CD14-positive monocyte (primary cell): ENCODE measurements at regions not wholly inside any gene's neighbourhood (a gene's known extent, or its start where the extent isn't known, plus 50 kb on each side); places are given as distances from the start of the nearest gene placed in this dataset.

Experiments used
- DNase-seq, 3 donors: peaks; one replicate each; pipeline ENCODE4 v3.0.0-alpha.2; 2011 to 2022
- H2AFZ ChIP-seq: 2 replicates; pipeline ENCODE4 v1.6.0; 2012; ENCODE audit warnings: mild to moderate bottlenecking, low read depth, low read length, inconsistent platforms; ENCODE audit not compliant: insufficient read depth, poor library complexity, severe bottlenecking
- H3K27ac ChIP-seq, 2 donors: 1 replicate in 1 of 2; 2 replicates in 1 of 2; pipeline ENCODE4 v1.5.1; 2012 to 2013; ENCODE audit warnings: low read length in 2 of 2, control low read depth in 1 of 2, inconsistent platforms in 1 of 2, low read depth in 1 of 2, mild to moderate bottlenecking in 1 of 2
- H3K27me3 ChIP-seq, 2 donors: one replicate each; pipeline versions ENCODE4 v1.6.0 to v1.6.1; 2011 to 2013; ENCODE audit warnings: low read length in 2 of 2; ENCODE audit not compliant: control insufficient read depth in 2 of 2, insufficient read depth in 2 of 2
- H3K36me3 ChIP-seq, 2 donors: replicated peaks in 1 of 2; 1 replicate in 1 of 2; 2 replicates in 1 of 2; pipeline versions ENCODE4 v1.5.1 to v1.6.1; 2012 to 2013; ENCODE audit warnings: low read length in 2 of 2, control low read depth in 1 of 2, inconsistent platforms in 1 of 2, mild to moderate bottlenecking in 1 of 2; ENCODE audit not compliant: insufficient read depth in 2 of 2, control insufficient read depth in 1 of 2
- H3K4me1 ChIP-seq, 2 donors: 1 replicate in 1 of 2; 2 replicates in 1 of 2; pipeline versions ENCODE4 v1.5.1 to v1.6.1; 2012 to 2013; ENCODE audit warnings: low read length in 2 of 2, control low read depth in 1 of 2, inconsistent platforms in 1 of 2, mild to moderate bottlenecking in 1 of 2, moderate library complexity in 1 of 2; ENCODE audit not compliant: insufficient read depth in 2 of 2, control insufficient read depth in 1 of 2
- H3K4me2 ChIP-seq: replicated peaks from 2 replicates; pipeline ENCODE3; 2012; ENCODE audit warnings: low read length, moderate library complexity, mild to moderate bottlenecking; ENCODE audit not compliant: poor library complexity, severe bottlenecking; ENCODE audit errors: extremely low read depth
- H3K4me3 ChIP-seq, 3 experiments: fragments of 200-600 bp in 1 of 3; sonication (generic) in 1 of 3; replicated peaks in 1 of 3; 1 replicate in 2 of 3; 2 replicates in 1 of 3; pipeline ENCODE4 v1.5.1; 2011 to 2013; ENCODE audit warnings: low read length in 3 of 3, mild to moderate bottlenecking in 3 of 3, control low read depth in 2 of 3, low read depth in 2 of 3, inconsistent platforms in 1 of 3, moderate library complexity in 1 of 3
- H3K79me2 ChIP-seq: 2 replicates; pipeline ENCODE4 v1.6.0; 2012; ENCODE audit warnings: mild to moderate bottlenecking, control low read depth, inconsistent platforms, low read length, moderate library complexity; ENCODE audit not compliant: insufficient read depth
- H3K9ac ChIP-seq: 2 replicates; pipeline ENCODE4 v1.6.0; 2017; ENCODE audit warnings: low read length, mild to moderate bottlenecking; ENCODE audit not compliant: insufficient read depth, poor library complexity, severe bottlenecking
- H3K9me3 ChIP-seq, 2 donors: replicated peaks in 1 of 2; 1 replicate in 1 of 2; 2 replicates in 1 of 2; pipeline versions ENCODE4 v1.5.1 to v1.6.1; 2012 to 2013; ENCODE audit warnings: low read length in 2 of 2, control low read depth in 1 of 2; ENCODE audit not compliant: control insufficient read depth in 1 of 2, insufficient read depth in 1 of 2
- H4K20me1 ChIP-seq: 2 replicates; pipeline ENCODE4 v1.6.0; 2012; ENCODE audit warnings: mild to moderate bottlenecking, low read length, control low read depth, moderate library complexity; ENCODE audit not compliant: insufficient read depth
- H3K27ac Mint-ChIP-seq, 7 donors: one replicate each; pipeline ENCODE4 v1.8.0; 2020; ENCODE audit warnings: mild to moderate bottlenecking in 7 of 7, mixed read lengths in 7 of 7, moderate library complexity in 6 of 7, inconsistent platforms in 2 of 7
- H3K27me3 Mint-ChIP-seq, 3 donors: one replicate each; pipeline ENCODE4 v1.8.0; 2021 to 2022; ENCODE audit warnings: low read depth in 3 of 3, mild to moderate bottlenecking in 3 of 3, mixed read lengths in 3 of 3, moderate library complexity in 3 of 3, inconsistent platforms in 1 of 3
- H3K36me3 Mint-ChIP-seq, 2 donors: one replicate each; pipeline ENCODE4 v1.8.0; 2020; ENCODE audit warnings: mixed read lengths in 2 of 2, inconsistent platforms in 1 of 2, mild to moderate bottlenecking in 1 of 2
- H3K4me1 Mint-ChIP-seq: one replicate; pipeline ENCODE4 v1.8.0; 2020; ENCODE audit warnings: mild to moderate bottlenecking, mixed read lengths
- H3K4me3 Mint-ChIP-seq, 2 donors: one replicate each; pipeline ENCODE4 v1.8.0; 2020; ENCODE audit warnings: mild to moderate bottlenecking in 2 of 2, mixed read lengths in 2 of 2, moderate library complexity in 1 of 2
- H3K9me3 Mint-ChIP-seq, 7 donors: one replicate each; pipeline ENCODE4 v1.8.0; 2020 to 2022; ENCODE audit warnings: mixed read lengths in 7 of 7, mild to moderate bottlenecking in 6 of 7, moderate library complexity in 6 of 7, inconsistent platforms in 2 of 7
- CTCF ChIP-seq: fragments of 200-600 bp; IDR thresholded peaks from one replicate; pipeline ENCODE4 v1.8.0; 2022; ENCODE audit warnings: antibody characterized with exemption, mild to moderate bottlenecking
- WGBS: methylation state at CpG from one replicate; pipeline ENCODE4 v1.1.5; 2013; ENCODE audit warnings: missing lambda C conversion rate; ENCODE audit not compliant: insufficient coverage; 5-methylcytosine and 5-hydroxymethylcytosine counted together
- intact Hi-C, 2 donors: fragments of 100-400 bp; cut with micrococcal nuclease; formaldehyde crosslinking; loops; one replicate each; pipeline versions ENCODE4 v1.15.0 to v1.15.1; 2023

DNA sequence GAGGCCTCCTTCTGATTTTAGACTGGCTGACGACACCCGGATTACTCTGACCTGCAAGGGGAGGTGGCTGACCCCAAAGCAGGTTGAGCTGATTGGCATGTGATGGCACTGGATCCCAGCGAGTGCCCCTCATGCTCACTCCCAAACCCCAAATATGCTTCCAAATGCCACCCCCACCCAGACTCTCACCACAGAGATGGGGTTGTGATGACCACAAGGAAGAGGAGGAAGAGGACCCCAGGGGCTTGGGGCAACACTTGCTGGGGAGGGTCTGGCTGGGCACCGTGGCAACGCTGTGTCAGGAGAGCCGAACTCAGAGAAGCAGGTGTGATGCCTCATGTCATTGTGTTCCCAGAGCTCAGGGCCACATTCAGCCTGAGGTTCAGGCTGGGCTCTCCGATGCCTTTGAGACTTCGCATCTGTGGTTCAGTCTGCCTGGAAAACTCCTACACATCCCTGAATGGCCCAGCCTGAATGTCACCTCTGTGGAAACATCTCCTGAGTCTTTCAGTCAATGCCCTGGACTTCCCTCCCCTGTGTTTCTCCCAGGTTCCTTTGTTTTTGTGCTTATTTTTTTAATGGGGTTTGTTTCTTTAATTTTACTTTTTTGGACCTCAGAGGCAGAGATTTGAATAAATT, 169.1 kb upstream of the PMEPA1 start:
- Mint-ChIP-seq H3K4me3 (no peak overlapping the region), H3K36me3 (no peaks in the 10 kb centered on the region), H3K27me3 (peaks cover 5 to 10% (median 6%) of the 10 kb centered on the region in 3 donors), H3K27ac (no peak overlapping the region), H3K4me1 (no peaks in the 10 kb centered on the region), H3K9me3 (peaks cover 0 to 1% (median 0%) of the 10 kb centered on the region in 7 donors)
- WGBS = 93% methylated on average over 5 of the region's 8 CpGs
- H3K9ac ChIP-seq = no peak overlapping the region
- H3K36me3 ChIP-seq = no peaks in the 10 kb centered on the region
- H3K27ac ChIP-seq = no peak overlapping the region
- intact Hi-C loops = no loop called here
- no peak for TF ChIP-seq CTCF
- no peaks in the 10 kb centered on the region for H3K79me2 ChIP-seq
- DNase-seq = no peak
- no peaks in the 10 kb centered on the region for H3K9me3 ChIP-seq
- H3K4me3 ChIP-seq = no peak overlapping the region
- no peaks in the 10 kb centered on the region for H4K20me1 ChIP-seq
- H2AFZ ChIP-seq = no peak overlapping the region
- no peaks in the 10 kb centered on the region for H3K4me1 ChIP-seq
- H3K4me2 ChIP-seq = no peak overlapping the region
- H3K27me3 ChIP-seq = no peaks in the 10 kb centered on the region

- Histone ChIP-seq H2AFZ (no peak overlapping the region), H3K4me1 (no peaks in the 10 kb centered on the region), H3K36me3 (no peaks in the 10 kb centered on the region), H3K79me2 (no peaks in the 10 kb centered on the region), H3K9me3 (no peaks in the 10 kb centered on the region), H4K20me1 (no peaks in the 10 kb centered on the region), H3K4me2 (no peak overlapping the region), H3K27ac (no peak overlapping the region), H3K9ac (no peak overlapping the region), H3K27me3 (no peaks in the 10 kb centered on the region), H3K4me3 (no peak overlapping the region)
- Mint-ChIP-seq H3K27ac (no peak overlapping the region), H3K36me3 (no peaks in the 10 kb centered on the region), H3K27me3 (peaks cover 5 to 10% (median 6%) of the 10 kb centered on the region in 3 donors), H3K9me3 (peaks cover 0 to 5% (median 0%) of the 10 kb centered on the region in 7 donors), H3K4me1 (no peaks in the 10 kb centered on the region), H3K4me3 (no peak overlapping the region)
- no peak for DNase-seq
- no CpG with 5 or more reads among the region's 4 CpGs for WGBS
- no peak for TF ChIP-seq CTCF
- intact Hi-C loops = no loop called here
Observed at GRCh38 chr20:57877995-57878394, 168.2 kb upstream of the PMEPA1 start.
